Ovary (tissue), 3 donors: ENCODE measurements at regions not wholly inside any gene's neighbourhood (a gene's known extent, or its start where the extent isn't known, plus 50 kb on each side); places are given as distances from the start of the nearest gene placed in this dataset.

Experiments
- EP300 ChIP-seq: sonication (generic); formaldehyde crosslinking; IDR thresholded peaks from one replicate; pipeline ENCODE4 v1.6.1; 2017; ENCODE audit warnings: antibody characterized with exemption
- POLR2A ChIP-seq: fragments of 450-650 bp; IDR thresholded peaks from one replicate; pipeline ENCODE4 v1.6.1; 2017; ENCODE audit warnings: antibody characterized with exemption, mild to moderate bottlenecking, moderate library complexity
- TF ChIP-seq, protein P1 (sequence below), 3 donors: fragments of 450-650 bp in 2 of 3; fragments of 200-600 bp in 1 of 3; IDR thresholded peaks; one replicate each; pipeline versions ENCODE4 v1.5.1 to v1.8.0; 2016 to 2022; ENCODE audit warnings: antibody characterized with exemption in 3 of 3, mild to moderate bottlenecking in 1 of 3
- donor health status: DM: no; HTN: no; CAD: no.

DNA sequence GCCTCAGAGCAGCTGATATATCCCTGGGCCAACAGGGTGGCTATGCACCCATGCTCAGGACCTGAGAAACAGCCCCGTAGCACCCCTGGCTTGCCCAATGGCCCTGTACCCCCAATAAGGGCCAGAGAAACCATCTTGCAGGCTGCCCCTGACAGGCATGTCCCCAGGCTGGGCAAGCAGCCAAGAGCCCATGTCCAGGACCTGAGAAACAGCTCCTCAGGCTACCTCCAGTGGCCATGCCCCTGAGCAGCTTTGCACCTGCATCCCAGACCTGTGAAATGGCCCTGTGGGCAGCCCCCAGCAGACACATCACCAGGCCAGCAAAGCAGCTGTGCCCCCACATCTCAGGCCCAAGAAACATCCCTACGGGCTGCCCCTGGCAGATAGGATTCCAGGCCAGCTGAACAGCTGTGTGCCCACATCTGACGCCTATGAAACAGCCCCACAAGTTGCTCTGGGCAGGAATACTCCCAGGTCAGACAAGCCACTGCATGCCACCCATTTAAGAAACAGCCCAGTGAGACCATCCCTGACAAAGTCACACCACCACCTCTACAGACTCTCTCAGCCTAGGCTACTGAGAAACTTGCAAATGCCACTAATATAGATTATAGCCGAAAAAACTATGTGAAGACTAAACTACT lies 84.1 kb downstream of the TMEM237 start:
- TF ChIP-seq, protein P1, sequence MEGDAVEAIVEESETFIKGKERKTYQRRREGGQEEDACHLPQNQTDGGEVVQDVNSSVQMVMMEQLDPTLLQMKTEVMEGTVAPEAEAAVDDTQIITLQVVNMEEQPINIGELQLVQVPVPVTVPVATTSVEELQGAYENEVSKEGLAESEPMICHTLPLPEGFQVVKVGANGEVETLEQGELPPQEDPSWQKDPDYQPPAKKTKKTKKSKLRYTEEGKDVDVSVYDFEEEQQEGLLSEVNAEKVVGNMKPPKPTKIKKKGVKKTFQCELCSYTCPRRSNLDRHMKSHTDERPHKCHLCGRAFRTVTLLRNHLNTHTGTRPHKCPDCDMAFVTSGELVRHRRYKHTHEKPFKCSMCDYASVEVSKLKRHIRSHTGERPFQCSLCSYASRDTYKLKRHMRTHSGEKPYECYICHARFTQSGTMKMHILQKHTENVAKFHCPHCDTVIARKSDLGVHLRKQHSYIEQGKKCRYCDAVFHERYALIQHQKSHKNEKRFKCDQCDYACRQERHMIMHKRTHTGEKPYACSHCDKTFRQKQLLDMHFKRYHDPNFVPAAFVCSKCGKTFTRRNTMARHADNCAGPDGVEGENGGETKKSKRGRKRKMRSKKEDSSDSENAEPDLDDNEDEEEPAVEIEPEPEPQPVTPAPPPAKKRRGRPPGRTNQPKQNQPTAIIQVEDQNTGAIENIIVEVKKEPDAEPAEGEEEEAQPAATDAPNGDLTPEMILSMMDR (IDR thresholded peaks at IDR 0.05), result no peak
- TF ChIP-seq POLR2A (no peak), EP300 (no peak)
